Large intestine (tissue), 3 donors: ENCODE measurements at regions not wholly inside any gene's neighbourhood (a gene's known extent, or its start where the extent isn't known, plus 50 kb on each side); places are given as distances from the start of the nearest gene placed in this dataset.

ENCODE experiments used
- DNase-seq, 2 donors: peaks; one replicate each; pipeline versions ENCODE4 v3.0.0 to v3.0.0-alpha.2; 2013
- H3K27ac ChIP-seq: one replicate; pipeline ENCODE4 v1.5.1; 2013; ENCODE audit warnings: low read length
- H3K27me3 ChIP-seq: 2 replicates; pipeline ENCODE4 v1.6.1; 2013; ENCODE audit warnings: low read length; ENCODE audit not compliant: control insufficient read depth, insufficient read depth
- H3K36me3 ChIP-seq: 2 replicates; pipeline ENCODE4 v1.6.1; 2013; ENCODE audit warnings: low read length; ENCODE audit not compliant: control insufficient read depth, insufficient read depth
- H3K4me1 ChIP-seq: one replicate; pipeline ENCODE4 v1.6.1; 2013; ENCODE audit warnings: low read length; ENCODE audit not compliant: control insufficient read depth, insufficient read depth
- H3K4me3 ChIP-seq: one replicate; pipeline ENCODE4 v1.5.1; 2013; ENCODE audit warnings: low read length
- H3K9me3 ChIP-seq: one replicate; pipeline ENCODE4 v1.6.1; 2013; ENCODE audit warnings: mild to moderate bottlenecking, low read depth, low read length, moderate library complexity; ENCODE audit not compliant: control insufficient read depth
- WGBS: methylation state at CpG from one replicate; pipeline ENCODE4 v1.1.5; 2013; ENCODE audit warnings: low lambda C conversion rate; ENCODE audit not compliant: insufficient coverage; 5-methylcytosine and 5-hydroxymethylcytosine counted together

GRCh38 chr12:125406131-125406530 is 340.9 kb downstream of the AACS start:
- no CpG with 5 or more reads among the region's 5 CpGs for WGBS
- DNase-seq: no peak
- H3K27ac ChIP-seq: no peak overlapping the region
- no peaks in the 10 kb centered on the region for H3K27me3 ChIP-seq
- H3K4me3 ChIP-seq: no peak overlapping the region
- H3K36me3 ChIP-seq: no peaks in the 10 kb centered on the region
- no peaks in the 10 kb centered on the region for H3K4me1 ChIP-seq
- no peaks in the 10 kb centered on the region for H3K9me3 ChIP-seq

- DNase-seq: no peak
- Histone ChIP-seq H3K4me3 (no peak overlapping the region), H3K27me3 (no peaks in the 10 kb centered on the region), H3K9me3 (no peaks in the 10 kb centered on the region), H3K4me1 (no peaks in the 10 kb centered on the region), H3K27ac (no peak overlapping the region), H3K36me3 (no peaks in the 10 kb centered on the region)
- WGBS: 80% methylated on average over 1 of the region's 3 CpGs
Measured at GRCh38 chr12:125408718-125409117, 343.5 kb downstream of the AACS start.

- Histone ChIP-seq H3K4me1 (no peaks in the 10 kb centered on the region), H3K27me3 (no peaks in the 10 kb centered on the region), H3K4me3 (no peak overlapping the region), H3K36me3 (no peaks in the 10 kb centered on the region), H3K27ac (no peak overlapping the region), H3K9me3 (no peaks in the 10 kb centered on the region)
- WGBS: no CpG with 5 or more reads among the region's 11 CpGs
- no peak for DNase-seq
Measured at GRCh38 chr12:125412506-125412905, 347.3 kb downstream of the AACS start.

DNA sequence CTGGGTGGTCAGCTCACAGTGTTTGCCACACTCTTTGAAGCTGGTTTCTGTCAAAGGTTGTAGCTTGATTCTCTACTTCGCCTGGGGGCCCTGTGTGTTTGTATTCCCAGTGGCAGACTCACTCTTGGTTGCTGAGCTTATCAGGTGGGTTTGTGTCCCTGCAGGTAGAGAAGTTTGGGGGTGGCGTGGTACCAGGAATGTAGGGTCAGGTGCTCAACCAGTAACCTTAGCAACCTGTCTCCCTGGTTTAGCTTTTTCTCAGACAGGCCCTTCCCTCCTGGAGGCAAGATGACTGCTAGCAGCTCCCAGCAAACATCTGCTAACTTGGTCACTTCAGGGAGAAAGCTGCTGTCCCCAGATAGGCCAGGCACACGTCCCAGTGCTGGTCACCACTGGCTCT is 352.2 kb downstream of the AACS start:
- Histone ChIP-seq H3K27ac (no peak overlapping the region), H3K36me3 (no peaks in the 10 kb centered on the region), H3K4me1 (no peaks in the 10 kb centered on the region), H3K4me3 (no peak overlapping the region), H3K27me3 (no peaks in the 10 kb centered on the region), H3K9me3 (no peaks in the 10 kb centered on the region)
- no peak for DNase-seq
- no CpG with 5 or more reads among the region's 3 CpGs for WGBS

DNA sequence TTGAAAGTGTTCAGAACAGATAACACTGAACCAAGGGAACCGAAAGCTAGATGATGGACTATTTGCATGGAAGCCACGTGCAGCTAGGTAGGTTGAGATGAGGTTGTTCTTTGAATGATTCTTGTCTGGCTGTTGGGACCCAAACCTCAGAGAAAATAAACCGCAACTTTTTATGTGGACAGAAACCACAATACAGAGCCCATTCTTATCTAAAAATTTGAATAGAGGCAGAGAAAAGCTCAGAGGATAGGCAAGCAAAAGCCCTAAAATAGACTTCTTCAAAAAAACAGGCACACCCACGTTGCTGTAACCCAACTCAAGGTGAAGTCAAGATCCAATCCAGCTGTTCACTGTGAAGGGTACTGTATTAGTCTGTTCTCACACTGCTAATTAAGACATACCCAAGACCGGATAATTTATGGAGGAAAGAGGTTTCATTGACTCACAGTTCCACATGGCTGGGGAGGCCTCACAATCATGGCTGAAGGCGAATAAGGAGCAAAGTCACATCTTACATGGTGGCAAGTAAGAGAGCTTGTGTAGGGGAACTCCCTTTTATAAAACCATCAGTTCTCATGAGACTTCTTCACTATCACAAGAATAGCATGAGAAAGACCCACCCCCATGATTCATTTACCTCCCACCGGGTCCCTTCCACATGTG is 353.8 kb downstream of the AACS start:
- H3K27me3 ChIP-seq: no peaks in the 10 kb centered on the region
- no peaks in the 10 kb centered on the region for H3K9me3 ChIP-seq
- DNase-seq: no peak
- no peaks in the 10 kb centered on the region for H3K36me3 ChIP-seq
- no peak overlapping the region for H3K27ac ChIP-seq
- WGBS: 86% methylated on average over 1 of the region's 7 CpGs
- H3K4me1 ChIP-seq: no peaks in the 10 kb centered on the region
- no peak overlapping the region for H3K4me3 ChIP-seq

- no peaks in the 10 kb centered on the region for H3K27me3 ChIP-seq
- H3K4me3 ChIP-seq: no peak overlapping the region
- DNase-seq: no peak
- 60% methylated on average over 1 of the region's 3 CpGs for WGBS
- no peak overlapping the region for H3K27ac ChIP-seq
- no peaks in the 10 kb centered on the region for H3K9me3 ChIP-seq
- H3K36me3 ChIP-seq: no peaks in the 10 kb centered on the region
- H3K4me1 ChIP-seq: no peaks in the 10 kb centered on the region
Measured at GRCh38 chr12:125424909-125425308, 359.7 kb downstream of the AACS start.

GRCh38 chr12:125431516-125431915 is 366.3 kb downstream of the AACS start:
- no CpG with 5 or more reads among the region's 6 CpGs for whole genome bisulfite sequencing
- no peaks in the 10 kb centered on the region for H3K4me1 ChIP-seq
- H3K36me3 ChIP-seq: no peaks in the 10 kb centered on the region
- H3K27ac ChIP-seq: no peak overlapping the region
- H3K4me3 ChIP-seq: no peak overlapping the region
- H3K9me3 ChIP-seq: no peaks in the 10 kb centered on the region
- DNase-seq: no peak
- H3K27me3 ChIP-seq: no peaks in the 10 kb centered on the region

DNA sequence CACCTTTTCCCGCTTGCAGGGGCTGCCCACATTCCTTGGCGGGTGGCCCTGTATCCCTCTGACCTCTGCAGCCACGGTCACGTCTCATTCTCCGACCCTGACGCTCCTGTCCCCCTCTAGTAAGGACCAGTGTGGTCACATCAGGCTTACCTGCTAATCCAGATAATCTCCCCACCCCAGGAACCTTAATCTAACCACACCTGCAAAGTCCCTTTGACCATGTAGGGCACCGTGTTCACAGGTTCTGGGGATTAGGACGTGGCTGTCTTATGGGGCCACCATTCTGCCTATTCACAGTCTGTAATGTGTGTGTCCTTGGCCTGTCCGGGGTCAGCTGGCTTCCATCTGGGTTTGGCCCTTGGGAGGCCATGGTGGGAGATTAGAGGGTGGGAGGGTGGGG is 368.9 kb downstream of the AACS start:
- Histone ChIP-seq H3K27ac (no peak overlapping the region), H3K9me3 (no peaks in the 10 kb centered on the region), H3K4me3 (no peak overlapping the region), H3K36me3 (no peaks in the 10 kb centered on the region), H3K4me1 (no peaks in the 10 kb centered on the region), H3K27me3 (no peaks in the 10 kb centered on the region)
- WGBS: no CpG with 5 or more reads among the region's 9 CpGs
- DNase-seq: no peak

DNA sequence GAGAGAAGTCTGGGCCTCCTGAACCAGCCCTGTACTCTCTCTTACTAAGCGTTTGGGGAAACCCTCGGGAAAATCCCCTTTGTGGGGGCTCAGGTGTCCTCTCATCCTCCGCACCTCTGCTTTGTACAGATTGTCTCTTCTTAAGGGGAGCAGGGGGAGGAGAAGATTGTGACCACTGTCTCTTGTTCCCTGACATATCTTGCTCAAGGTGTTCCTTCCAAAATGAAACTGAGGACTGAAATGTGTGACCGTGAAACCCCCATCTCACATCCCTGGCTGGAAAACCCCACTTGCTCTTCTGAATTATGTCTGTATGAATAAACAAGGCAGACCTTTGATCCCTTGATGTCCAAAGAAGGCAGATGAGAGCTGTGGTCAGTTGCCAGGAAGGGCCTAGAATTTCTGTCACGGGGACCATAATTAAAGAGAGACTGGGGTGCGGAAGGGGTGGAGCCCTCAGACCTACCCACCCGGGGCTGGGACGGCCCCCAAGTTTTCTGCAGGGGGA is 369.8 kb downstream of the AACS start:
- WGBS: no CpG with 5 or more reads among the region's 8 CpGs
- no peak overlapping the region for H3K27ac ChIP-seq
- no peak overlapping the region for H3K4me3 ChIP-seq
- no peaks in the 10 kb centered on the region for H3K9me3 ChIP-seq
- DNase-seq: no peak
- no peaks in the 10 kb centered on the region for H3K4me1 ChIP-seq
- no peaks in the 10 kb centered on the region for H3K36me3 ChIP-seq
- H3K27me3 ChIP-seq: no peaks in the 10 kb centered on the region

GRCh38 chr12:125435871-125436270 is 370.6 kb downstream of the AACS start:
- H3K4me1 ChIP-seq: no peaks in the 10 kb centered on the region
- DNase-seq: no peak
- no peak overlapping the region for H3K27ac ChIP-seq
- H3K36me3 ChIP-seq: no peaks in the 10 kb centered on the region
- H3K27me3 ChIP-seq: no peaks in the 10 kb centered on the region
- 95% methylated on average over 3 of the region's 7 CpGs for WGBS
- H3K9me3 ChIP-seq: no peaks in the 10 kb centered on the region
- H3K4me3 ChIP-seq: no peak overlapping the region

DNA sequence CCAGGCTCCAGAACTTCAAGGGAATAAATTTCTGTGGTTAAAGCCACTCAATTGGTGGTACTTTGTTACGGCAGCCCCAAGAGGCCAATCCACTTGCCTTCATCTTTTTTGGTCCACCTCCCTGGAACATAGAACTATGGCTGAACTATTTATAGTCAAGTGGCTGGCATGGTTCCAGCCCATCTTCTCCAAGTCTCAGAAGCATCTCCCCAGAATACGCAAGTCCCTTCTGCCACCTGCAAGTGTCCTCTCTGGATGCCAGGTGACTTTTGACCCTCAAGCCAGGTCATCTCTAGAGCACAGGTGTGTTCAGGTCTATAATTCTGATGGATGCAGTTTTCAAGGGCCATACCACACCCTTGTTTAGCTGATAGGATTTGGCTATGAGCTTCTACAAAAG is 371.5 kb downstream of the AACS start:
- no CpG with 5 or more reads among the region's 2 CpGs for WGBS
- Histone ChIP-seq H3K27ac (no peak overlapping the region), H3K4me3 (no peak overlapping the region), H3K27me3 (no peaks in the 10 kb centered on the region), H3K36me3 (no peaks in the 10 kb centered on the region), H3K4me1 (no peaks in the 10 kb centered on the region), H3K9me3 (no peaks in the 10 kb centered on the region)
- DNase-seq: no peak
